ENCODE measurements at regions not wholly inside any gene's neighbourhood (a gene's known extent, or its start where the extent isn't known, plus 50 kb on each side); places are given as distances from the start of the nearest gene placed in this dataset.

- no peaks in the 10 kb centered on the region for H3K9me3 ChIP-seq (ENCODE audit: low read length)
- no peaks in the 10 kb centered on the region for H3K79me2 ChIP-seq (ENCODE audit: insufficient read depth, low read length)
- H3K4me3 ChIP-seq (ENCODE audit: low read depth, low read length, poor library complexity, severe bottlenecking) = no peak overlapping the region
- H3K27me3 ChIP-seq (ENCODE audit: insufficient read depth, low read length) = no peaks in the 10 kb centered on the region
- no peak overlapping the region for H3K9ac ChIP-seq (ENCODE audit: low read length)
- no peak overlapping the region for H2AFZ ChIP-seq (ENCODE audit: low read length)
- no peaks in the 10 kb centered on the region for H4K20me1 ChIP-seq (ENCODE audit: insufficient read depth, low read length)
- H3K27ac ChIP-seq (ENCODE audit: low read depth, low read length, poor library complexity, severe bottlenecking) = no peak overlapping the region
- no peak for TF ChIP-seq EZH2 (IDR thresholded peaks at IDR 0.05; ENCODE audit: borderline replicate concordance, low read length)
- TF ChIP-seq, protein P1, sequence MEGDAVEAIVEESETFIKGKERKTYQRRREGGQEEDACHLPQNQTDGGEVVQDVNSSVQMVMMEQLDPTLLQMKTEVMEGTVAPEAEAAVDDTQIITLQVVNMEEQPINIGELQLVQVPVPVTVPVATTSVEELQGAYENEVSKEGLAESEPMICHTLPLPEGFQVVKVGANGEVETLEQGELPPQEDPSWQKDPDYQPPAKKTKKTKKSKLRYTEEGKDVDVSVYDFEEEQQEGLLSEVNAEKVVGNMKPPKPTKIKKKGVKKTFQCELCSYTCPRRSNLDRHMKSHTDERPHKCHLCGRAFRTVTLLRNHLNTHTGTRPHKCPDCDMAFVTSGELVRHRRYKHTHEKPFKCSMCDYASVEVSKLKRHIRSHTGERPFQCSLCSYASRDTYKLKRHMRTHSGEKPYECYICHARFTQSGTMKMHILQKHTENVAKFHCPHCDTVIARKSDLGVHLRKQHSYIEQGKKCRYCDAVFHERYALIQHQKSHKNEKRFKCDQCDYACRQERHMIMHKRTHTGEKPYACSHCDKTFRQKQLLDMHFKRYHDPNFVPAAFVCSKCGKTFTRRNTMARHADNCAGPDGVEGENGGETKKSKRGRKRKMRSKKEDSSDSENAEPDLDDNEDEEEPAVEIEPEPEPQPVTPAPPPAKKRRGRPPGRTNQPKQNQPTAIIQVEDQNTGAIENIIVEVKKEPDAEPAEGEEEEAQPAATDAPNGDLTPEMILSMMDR (IDR thresholded peaks at IDR 0.05; ENCODE audit: low read length) = no peak
- no peaks in the 10 kb centered on the region for H3K9me2 ChIP-seq (ENCODE audit: low read depth, low read length)
- no peaks in the 10 kb centered on the region for H3K36me3 ChIP-seq (ENCODE audit: insufficient read depth, low read length)
- H3F3A ChIP-seq (ENCODE audit: insufficient read depth, low read length) = no peaks in the 10 kb centered on the region
- H3K4me2 ChIP-seq (ENCODE audit: low read length) = no peak overlapping the region
- no peaks in the 10 kb centered on the region for H3K4me1 ChIP-seq (ENCODE audit: insufficient read depth, low read length, severe bottlenecking)
Observed at GRCh38 chr2:60066096-60066839, 487.2 kb downstream of the BCL11A start.

DNA sequence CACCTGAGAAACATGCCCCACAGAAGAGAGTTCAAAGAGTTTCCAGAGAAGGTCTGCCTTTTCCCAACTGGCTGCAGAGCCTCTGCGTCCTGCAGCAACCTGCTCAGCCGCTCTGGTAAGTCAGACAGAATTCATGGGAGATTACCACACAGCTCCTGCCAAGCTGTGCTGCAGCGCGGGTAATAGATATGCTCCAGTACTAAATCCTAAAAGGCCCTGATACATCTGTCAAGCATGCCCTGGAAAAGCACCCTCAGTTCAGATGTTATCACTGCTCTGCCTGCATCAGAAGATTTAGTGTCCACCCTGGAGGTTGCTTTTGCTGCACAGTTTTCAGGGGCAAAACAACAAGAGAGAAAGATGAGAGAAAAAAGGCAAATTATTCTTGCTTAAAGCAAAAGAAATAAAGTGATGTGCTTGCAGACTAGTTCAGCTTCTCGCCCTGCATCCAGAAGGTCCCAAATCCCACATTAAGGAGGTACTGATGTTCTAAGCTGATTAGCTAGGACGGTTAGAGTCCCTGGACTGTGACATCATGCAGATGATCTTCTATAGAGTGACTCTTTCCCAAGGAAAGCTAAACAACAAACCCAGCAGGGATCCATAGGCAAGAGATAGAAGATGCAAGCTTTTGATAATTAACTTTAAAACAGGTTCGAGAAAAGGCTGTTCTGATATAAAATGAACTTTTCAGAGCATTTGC, 488.6 kb downstream of the BCL11A start:
- no peak overlapping the region for H3K4me2 ChIP-seq (ENCODE audit: low read length)
- H3K36me3 ChIP-seq (ENCODE audit: insufficient read depth, low read length) = no peaks in the 10 kb centered on the region
- no peaks in the 10 kb centered on the region for H4K20me1 ChIP-seq (ENCODE audit: insufficient read depth, low read length)
- H3K4me3 ChIP-seq (ENCODE audit: low read depth, low read length, poor library complexity, severe bottlenecking) = no peak overlapping the region
- no peaks in the 10 kb centered on the region for H3K4me1 ChIP-seq (ENCODE audit: insufficient read depth, low read length, severe bottlenecking)
- TF ChIP-seq, protein P1 (IDR thresholded peaks at IDR 0.05; ENCODE audit: low read length) = no peak
- H3K79me2 ChIP-seq (ENCODE audit: insufficient read depth, low read length) = no peaks in the 10 kb centered on the region
- no peak overlapping the region for H2AFZ ChIP-seq (ENCODE audit: low read length)
- H3K9me2 ChIP-seq (ENCODE audit: low read depth, low read length) = no peaks in the 10 kb centered on the region
- H3K27me3 ChIP-seq (ENCODE audit: insufficient read depth, low read length) = no peaks in the 10 kb centered on the region
- no peaks in the 10 kb centered on the region for H3K9me3 ChIP-seq (ENCODE audit: low read length)
- no peaks in the 10 kb centered on the region for H3F3A ChIP-seq (ENCODE audit: insufficient read depth, low read length)
- H3K9ac ChIP-seq (ENCODE audit: low read length) = no peak overlapping the region
- no peak overlapping the region for H3K27ac ChIP-seq (ENCODE audit: low read depth, low read length, poor library complexity, severe bottlenecking)

GRCh38 chr2:60058781-60059180, 494.7 kb downstream of the BCL11A start:
- no peaks in the 10 kb centered on the region for H3K79me2 ChIP-seq (ENCODE audit: insufficient read depth, low read length)
- no peak overlapping the region for H3K4me3 ChIP-seq (ENCODE audit: low read depth, low read length, poor library complexity, severe bottlenecking)
- no peaks in the 10 kb centered on the region for H3K9me2 ChIP-seq (ENCODE audit: low read depth, low read length)
- no peaks in the 10 kb centered on the region for H3K36me3 ChIP-seq (ENCODE audit: insufficient read depth, low read length)
- no peaks in the 10 kb centered on the region for H3F3A ChIP-seq (ENCODE audit: insufficient read depth, low read length)
- no peak for TF ChIP-seq EZH2 (IDR thresholded peaks at IDR 0.05; ENCODE audit: borderline replicate concordance, low read length)
- TF ChIP-seq, protein P1 (IDR thresholded peaks at IDR 0.05; ENCODE audit: low read length) = no peak
- no peaks in the 10 kb centered on the region for H3K27me3 ChIP-seq (ENCODE audit: insufficient read depth, low read length)
- H3K4me1 ChIP-seq (ENCODE audit: insufficient read depth, low read length, severe bottlenecking) = no peaks in the 10 kb centered on the region
- no peak overlapping the region for H3K4me2 ChIP-seq (ENCODE audit: low read length)
- no peak overlapping the region for H2AFZ ChIP-seq (ENCODE audit: low read length)
- no peaks in the 10 kb centered on the region for H3K9me3 ChIP-seq (ENCODE audit: low read length)
- H4K20me1 ChIP-seq (ENCODE audit: insufficient read depth, low read length) = no peaks in the 10 kb centered on the region
- H3K27ac ChIP-seq (ENCODE audit: low read depth, low read length, poor library complexity, severe bottlenecking) = no peak overlapping the region
- no peak overlapping the region for H3K9ac ChIP-seq (ENCODE audit: low read length)

All from OCI-LY1 (cell line).